Transverse colon (tissue), 4 donors: ENCODE measurements at regions not wholly inside any gene's neighbourhood (a gene's known extent, or its start where the extent isn't known, plus 50 kb on each side); places are given as distances from the start of the nearest gene placed in this dataset.
A peak's percentile ranks its signal among the peaks of the same experiment; 100 is the strongest.

Source experiments
- POLR2A ChIP-seq: fragments of 450-650 bp; IDR thresholded peaks from one replicate; pipeline ENCODE4 v1.6.1; 2016; ENCODE audit warnings: antibody characterized with exemption, mild to moderate bottlenecking, moderate library complexity
- POLR2AphosphoS5 ChIP-seq, 3 donors: sonication (generic); formaldehyde crosslinking; IDR thresholded peaks; one replicate each; pipeline ENCODE4 v1.6.1; 2016; ENCODE audit warnings: antibody characterized with exemption in 3 of 3
- TF ChIP-seq, protein P1 (sequence below), 5 experiments: fragments of 200-600 bp in 3 of 5; fragments of 450-650 bp in 2 of 5; sonication (generic) in 3 of 5; IDR thresholded peaks; 1 replicate in 2 of 5; 2 replicates in 3 of 5; pipeline ENCODE4 v1.5.1; 2016 to 2017; ENCODE audit warnings: antibody characterized with exemption in 5 of 5, inconsistent platforms in 3 of 5, mild to moderate bottlenecking in 2 of 5, moderate library complexity in 1 of 5

DNA sequence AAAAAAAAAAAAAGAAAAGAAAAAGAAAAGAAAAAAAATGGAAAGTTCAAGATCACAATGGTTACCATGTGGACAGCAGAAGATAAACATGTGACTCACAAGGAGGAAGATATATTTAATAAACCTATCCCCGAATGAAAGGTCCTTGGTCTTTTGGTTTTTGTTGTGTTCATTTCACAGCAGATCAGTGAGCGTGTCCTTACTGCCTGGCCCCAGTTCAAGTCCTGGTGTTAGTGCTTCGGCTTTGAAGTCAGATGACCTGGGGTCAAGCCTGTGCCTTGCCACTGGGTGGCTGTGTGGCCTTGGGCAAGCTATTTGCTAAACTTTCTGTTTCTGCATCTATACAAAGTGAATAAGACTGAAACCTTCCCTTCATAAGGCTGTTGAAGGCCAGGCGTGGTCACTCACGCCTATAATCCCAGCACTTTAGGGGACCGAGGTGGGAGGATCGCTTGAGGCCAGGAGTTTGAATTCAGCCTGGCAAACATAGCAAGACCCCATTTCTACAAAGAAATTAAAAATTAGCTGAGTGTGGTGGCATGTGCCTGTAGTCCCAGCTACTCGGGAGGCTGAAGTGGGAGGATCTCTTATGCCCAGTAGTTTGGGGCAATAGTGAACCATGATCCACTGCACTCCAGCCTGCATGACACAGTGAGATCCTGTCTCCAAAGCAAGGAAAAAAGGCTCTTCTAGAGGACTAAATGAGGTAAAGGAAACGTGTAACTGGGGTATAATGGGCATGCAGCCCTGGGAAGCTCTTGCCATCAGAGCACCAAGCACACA, 94.5 kb upstream of the SPATA31D4 start:
- TF ChIP-seq, protein P1, sequence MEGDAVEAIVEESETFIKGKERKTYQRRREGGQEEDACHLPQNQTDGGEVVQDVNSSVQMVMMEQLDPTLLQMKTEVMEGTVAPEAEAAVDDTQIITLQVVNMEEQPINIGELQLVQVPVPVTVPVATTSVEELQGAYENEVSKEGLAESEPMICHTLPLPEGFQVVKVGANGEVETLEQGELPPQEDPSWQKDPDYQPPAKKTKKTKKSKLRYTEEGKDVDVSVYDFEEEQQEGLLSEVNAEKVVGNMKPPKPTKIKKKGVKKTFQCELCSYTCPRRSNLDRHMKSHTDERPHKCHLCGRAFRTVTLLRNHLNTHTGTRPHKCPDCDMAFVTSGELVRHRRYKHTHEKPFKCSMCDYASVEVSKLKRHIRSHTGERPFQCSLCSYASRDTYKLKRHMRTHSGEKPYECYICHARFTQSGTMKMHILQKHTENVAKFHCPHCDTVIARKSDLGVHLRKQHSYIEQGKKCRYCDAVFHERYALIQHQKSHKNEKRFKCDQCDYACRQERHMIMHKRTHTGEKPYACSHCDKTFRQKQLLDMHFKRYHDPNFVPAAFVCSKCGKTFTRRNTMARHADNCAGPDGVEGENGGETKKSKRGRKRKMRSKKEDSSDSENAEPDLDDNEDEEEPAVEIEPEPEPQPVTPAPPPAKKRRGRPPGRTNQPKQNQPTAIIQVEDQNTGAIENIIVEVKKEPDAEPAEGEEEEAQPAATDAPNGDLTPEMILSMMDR (IDR thresholded peaks at IDR 0.05), result no peak
- TF ChIP-seq POLR2A, result no peak
- TF ChIP-seq POLR2AphosphoS5 (IDR thresholded peaks at IDR 0.05), result peak in 1 of 3 donors; percentile 21
